HG03108 (cell line): ENCODE measurements at regions not wholly inside any gene's neighbourhood (a gene's known extent, or its start where the extent isn't known, plus 50 kb on each side); places are given as distances from the start of the nearest gene placed in this dataset.
"Not testable (repeated sequence)": the region's sequence is repeated elsewhere in the genome, so short reads cannot be mapped to it uniquely, and the experiment has no call there.

Experiments
- ATAC-seq: cut with Tn5 transposase; IDR thresholded peaks from one replicate; pipeline ENCODE4 v1.9.1; 2021; ENCODE audit warnings: moderate library complexity; ENCODE audit not compliant: unreplicated experiment

DNA sequence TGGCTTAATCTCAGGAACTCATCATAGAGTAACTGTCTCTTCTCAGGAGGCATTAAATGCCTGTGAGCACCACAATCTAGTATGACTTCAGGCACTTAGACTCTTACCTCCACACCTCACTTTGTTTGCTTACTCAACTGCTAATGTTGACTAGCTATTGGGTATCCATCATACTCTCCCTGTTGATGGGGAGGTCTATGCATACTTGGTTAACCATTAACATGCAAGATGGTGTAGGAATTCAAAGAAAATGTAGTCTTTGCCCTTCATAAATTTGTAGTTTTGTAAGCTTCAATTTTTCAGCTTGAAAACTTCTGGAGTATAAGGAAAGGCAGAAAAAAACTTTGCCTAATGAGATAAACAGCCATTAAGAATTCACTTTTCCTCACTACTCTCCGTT, 501.0 kb upstream of the MARCKS start:
- ATAC-seq = no peak

DNA sequence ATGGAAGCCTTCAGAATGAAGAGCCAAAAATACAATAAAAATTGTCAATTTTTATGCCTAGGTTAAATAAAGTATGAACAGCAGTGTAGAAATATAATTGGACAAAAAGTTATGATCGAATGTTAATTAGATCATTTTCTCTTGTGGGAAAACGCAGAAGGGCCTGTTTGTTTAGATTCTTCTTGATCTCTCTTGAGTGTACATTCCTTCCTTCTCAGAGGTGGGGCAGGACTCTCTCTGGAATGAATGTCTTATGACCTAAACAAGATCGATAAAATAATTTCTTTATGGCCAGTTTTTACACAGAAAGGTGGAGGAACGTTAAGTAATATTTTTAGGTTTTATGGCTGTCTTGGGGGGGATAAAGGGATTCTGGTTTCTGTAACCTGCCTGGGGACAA, 500.1 kb upstream of the MARCKS start:
- no peak for ATAC-seq

DNA sequence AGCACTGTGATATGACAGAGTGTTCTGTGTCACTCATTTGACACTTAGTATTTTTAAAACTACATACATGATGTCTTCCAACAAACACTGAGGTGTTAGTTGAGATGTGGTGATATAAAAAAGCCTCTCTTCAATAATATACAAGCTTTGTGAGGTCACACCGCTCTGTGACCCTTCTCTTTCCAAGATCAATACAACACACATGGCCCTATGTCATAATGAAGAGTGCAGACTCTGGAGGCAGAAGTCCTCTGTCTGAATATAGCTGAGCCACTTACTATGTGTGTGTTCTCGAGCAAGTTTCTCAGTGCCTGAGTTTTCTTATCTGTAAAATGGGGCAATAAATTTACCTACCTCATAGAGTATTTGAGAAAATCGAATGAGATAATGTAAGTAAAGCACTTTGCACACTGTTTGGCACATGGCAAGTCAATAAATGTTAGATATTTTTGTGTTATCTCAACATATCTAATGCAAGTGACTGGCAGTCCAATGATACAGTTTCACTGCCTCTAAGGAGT, 499.0 kb upstream of the MARCKS start:
- no peak for ATAC-seq

DNA sequence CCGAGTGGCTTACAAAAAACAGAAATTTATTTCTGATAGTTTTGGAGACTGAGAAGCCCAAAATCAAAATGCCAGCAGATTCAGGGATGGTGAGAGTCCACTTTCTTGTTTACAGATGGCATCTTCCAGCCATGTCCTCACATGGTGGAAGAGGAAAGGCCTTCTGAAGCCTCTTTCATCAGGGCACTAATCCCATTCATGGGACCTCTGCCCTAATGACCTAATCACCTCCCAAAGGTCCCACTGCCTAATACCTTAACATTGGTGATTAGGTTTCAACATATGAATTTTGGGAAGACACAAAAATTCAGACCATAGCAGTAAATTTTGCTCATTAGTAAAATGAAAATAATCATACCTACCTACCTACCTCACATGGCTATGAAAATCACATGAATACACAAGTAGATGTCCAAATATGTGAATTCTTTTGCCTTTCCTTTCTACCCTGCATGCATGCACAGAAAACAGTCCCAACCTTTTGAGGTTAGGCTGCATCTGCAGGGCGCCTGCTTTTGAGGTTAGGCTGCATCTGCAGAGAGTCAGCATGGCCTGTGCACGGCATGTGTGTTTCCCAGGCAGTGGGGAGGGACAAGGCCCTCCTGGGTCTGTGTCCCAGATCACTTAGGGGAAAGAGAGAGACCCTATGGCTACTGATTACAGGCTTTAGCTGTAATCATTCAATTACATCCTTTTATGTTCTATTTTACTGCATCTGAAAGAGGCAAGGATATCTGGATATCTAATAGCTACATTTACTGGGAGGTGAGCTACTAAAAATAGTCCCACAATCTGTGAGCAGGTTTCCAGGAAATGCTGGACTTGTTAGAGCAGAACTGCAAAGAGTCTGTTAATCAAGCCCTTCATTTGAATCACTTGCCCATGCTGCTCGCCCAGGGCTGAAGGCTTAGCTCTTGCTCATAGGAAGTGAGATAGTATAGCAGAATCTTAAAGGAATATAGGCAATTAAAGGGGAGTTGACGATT, 497.7 kb upstream of the MARCKS start:
- ATAC-seq = no peak

DNA sequence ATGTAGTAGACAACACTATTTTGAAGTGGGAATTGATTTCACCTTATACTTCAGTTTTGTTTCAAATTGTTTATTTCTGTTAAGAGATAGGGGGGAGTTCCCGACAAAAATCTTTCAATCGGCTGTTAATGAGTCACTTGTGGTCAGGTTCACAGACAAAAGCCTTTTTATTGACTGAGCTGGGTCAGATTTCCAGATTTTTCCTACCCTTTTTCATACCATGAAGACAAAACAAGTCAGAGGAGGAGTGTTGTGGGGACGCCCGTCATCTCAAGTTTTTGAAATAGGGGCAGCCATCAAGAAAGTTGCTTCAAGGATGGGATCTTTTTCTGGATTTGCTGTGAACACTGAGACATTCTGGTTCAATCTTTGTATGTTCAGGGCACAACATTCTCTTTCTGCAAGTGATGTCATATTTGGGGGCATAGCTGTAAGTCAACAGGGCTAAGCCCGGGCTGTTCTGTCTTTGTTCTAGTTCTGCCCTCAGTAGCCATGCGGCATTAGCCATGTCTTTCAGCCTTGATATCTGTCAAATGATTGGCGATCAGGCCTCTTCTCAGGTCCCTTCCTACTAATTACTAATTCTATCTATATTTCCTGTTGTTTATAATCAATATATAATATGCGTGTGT, 496.0 kb upstream of the MARCKS start:
- no peak for ATAC-seq

DNA sequence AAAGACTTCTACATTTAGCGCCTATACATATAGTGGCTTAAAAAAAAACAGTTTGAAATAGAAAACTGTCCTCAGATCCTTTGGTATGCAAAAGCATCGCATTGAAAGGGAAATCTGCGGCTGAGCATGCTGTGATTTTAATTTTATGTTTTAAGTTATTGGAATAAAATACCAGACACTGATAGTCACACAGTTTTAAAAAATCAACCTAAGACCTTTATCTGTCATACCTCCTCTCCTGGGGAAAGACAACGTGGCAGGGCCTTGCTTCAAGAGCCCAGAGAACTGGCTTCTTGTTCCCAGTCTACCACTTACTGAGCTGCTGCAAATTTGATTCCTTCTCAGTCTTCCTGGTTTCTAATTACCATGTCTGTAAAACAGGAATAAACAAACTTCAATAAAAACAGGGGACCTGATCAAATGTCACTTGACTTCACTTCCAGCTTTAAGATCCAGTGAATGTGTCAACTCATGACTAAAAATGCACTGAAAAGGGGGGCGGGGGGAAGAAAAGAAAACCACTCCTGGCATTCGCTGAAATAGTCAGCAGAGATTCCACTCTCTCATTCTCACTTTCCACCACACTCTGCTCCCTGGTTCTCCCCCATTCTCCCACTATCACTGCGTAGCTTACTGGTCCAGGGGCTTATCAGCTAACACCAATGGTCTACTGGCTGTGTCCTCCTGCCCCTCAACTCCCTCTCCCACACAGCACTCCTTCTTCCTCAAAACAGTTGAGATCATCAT, 494.7 kb upstream of the MARCKS start:
- no peak for ATAC-seq

DNA sequence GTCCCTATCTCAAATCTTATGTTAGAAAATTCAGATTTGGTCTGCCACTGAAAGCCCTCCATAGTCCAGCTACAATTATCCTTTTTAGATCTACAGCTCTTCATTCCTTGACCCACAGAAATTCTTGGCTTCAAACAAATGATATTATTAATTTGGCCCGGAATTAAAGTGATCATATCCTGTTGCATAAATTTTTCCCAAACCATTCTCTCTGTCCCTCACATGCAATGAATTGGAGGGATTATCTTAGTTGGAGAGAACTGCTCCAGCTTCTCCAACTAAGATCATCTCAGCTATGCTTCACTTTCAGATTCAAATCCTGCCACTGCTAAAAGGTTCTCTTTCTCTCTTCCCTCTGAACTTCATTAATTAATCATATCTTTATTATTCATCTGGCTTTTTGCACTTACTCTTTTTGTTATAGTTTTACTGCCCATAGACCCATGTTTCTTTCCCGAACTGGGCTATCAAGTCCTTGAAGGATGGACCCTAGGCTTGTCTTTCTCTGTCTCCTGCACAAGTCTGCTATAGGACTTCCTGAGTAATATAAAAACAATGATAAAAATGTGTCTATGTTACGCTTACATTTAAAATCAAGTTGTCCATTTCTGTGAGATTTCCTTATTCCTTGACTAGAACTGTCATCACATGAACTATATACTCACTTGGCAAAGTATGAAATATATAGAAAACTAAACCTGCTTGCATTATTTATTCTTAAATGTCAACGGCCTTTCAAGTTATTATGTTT, 493.9 kb upstream of the MARCKS start:
- no peak for ATAC-seq

DNA sequence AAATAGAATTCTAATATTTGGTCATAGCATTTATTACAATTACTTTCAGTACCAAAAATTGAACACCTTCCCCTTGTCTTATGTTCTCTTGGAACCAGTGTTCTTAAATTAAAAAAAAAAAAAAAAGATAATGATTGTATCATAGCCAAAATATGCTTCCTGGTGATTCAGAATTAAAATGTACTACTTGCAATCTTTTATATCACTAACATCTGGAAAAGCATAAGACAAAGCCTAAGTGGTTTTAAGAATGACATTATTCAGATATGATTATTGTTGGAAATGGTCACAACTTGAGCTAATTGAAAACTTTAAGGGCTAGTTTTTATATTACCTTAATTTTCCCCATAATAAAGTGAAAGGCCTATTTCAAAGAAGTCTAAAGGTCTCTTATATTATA, 493.3 kb upstream of the MARCKS start:
- no peak for ATAC-seq

DNA sequence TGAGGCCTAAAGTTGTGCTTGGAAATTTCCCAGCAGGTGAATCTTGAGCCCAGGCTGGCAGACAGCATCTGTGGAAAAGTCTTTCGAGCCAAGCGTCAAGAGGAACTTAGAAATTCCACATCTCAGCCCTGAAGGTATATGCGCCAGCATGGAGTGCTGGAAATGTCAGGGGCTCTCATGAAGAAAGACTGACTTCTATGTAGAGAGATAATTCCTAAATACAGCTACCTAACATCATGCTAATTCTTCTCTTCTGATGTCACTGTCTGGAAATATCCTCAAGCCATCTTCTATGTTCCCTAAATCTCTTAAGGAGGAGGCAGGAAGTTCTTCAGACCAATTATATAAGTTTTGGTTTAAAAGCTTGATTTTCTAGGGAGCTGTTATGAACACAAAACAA, 492.4 kb upstream of the MARCKS start:
- ATAC-seq = no peak

DNA sequence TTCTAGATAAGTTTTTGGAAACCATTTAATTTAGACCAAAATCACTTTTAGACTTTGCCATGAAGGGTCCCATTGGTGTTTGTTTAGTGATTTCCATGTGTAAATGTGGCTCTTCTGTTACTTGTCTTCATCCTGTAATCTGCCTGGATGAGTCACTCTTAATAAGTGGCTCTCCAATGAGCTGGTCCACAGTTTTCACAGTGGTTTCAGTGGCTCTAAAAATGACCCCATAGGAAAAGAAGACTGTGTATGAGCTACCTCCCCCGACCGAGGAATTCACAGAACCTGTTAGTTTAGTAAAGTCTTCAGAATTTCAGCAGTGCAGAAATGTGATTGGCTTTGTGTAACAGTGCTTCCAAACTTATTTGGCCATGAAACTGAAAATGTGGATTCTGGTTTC, 492.0 kb upstream of the MARCKS start:
- ATAC-seq = no peak

DNA sequence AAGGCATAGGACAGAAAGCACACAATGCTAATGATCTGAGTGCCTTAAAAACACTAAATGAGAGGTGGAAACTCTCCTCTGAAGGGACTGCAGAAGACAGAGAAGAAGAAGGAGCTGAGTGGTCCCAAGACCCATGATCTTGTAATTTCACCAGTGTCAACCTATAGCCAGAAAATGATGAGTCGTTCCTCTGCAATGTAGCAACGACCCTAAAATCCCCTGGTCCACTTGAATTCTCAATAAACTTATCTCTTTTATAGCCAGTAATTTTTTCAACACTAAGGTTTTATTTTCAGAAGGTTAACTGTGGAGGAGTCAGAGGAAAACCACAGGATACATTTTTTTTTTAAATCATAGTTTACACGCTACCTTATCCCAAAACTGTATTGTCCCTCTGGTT, 490.6 kb upstream of the MARCKS start:
- ATAC-seq = no peak

DNA sequence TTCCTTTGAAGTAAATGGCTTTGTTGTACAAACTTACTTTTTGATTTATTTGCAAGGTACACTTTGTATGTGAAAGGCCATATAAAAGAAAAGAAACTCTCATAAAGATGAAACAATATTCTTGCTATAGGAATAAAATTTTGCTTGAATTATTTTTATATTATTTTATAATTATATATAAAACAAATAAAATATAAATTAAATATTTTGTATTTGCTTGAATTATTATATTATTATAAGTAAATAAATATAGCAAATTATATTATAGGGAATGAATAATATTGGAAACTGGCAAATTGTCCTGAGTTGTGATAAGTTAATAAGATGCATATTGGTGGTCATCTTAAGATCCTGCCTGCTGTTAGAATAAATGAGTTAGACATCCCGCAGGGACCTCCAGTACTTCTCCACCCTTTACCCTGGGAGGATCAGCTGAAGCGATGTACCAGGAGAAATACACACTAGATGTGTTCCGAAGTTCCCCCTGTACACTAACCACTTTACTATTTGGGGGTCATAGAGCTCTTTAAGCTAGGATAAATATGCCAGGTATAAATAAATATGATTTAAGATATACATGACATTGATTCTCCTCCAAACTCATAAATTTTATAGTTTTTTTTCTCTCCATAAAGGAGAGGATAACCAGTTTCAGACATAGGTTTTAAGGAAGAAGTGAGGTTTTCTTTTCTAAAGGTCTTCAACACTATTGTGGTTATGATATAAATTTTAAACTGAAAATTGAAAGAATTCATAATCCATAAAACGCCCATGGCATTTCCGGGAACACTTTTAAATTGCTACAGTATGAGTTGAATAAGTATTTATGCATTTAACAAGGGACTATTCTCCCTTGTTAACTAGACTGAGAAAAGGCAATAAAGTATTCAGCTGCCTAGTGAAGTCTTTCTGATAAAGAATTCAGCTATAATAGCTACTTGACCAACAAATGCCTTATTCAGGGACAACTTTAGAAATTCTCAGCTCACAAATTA, 486.3 kb upstream of the MARCKS start:
- no peak for ATAC-seq

DNA sequence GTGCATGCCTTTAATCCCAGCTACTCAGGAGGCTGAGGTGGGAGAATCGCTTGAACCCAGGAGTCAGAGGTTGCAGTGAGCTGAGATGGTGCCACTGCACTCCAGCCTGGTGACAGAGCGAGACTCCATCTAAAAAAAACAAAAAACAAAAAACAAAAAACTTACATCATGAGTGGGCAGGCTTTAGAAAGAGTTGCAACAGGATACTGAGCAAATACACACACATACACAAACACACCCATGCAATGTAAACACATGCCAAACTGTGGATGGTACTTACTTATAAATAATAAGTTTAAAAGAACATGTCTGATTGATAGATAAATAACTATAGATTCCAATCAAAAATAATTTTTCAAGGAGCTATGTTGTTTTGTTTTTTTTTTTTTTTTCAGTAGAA, 481.7 kb upstream of the MARCKS start:
- ATAC-seq = not testable (repeated sequence)

DNA sequence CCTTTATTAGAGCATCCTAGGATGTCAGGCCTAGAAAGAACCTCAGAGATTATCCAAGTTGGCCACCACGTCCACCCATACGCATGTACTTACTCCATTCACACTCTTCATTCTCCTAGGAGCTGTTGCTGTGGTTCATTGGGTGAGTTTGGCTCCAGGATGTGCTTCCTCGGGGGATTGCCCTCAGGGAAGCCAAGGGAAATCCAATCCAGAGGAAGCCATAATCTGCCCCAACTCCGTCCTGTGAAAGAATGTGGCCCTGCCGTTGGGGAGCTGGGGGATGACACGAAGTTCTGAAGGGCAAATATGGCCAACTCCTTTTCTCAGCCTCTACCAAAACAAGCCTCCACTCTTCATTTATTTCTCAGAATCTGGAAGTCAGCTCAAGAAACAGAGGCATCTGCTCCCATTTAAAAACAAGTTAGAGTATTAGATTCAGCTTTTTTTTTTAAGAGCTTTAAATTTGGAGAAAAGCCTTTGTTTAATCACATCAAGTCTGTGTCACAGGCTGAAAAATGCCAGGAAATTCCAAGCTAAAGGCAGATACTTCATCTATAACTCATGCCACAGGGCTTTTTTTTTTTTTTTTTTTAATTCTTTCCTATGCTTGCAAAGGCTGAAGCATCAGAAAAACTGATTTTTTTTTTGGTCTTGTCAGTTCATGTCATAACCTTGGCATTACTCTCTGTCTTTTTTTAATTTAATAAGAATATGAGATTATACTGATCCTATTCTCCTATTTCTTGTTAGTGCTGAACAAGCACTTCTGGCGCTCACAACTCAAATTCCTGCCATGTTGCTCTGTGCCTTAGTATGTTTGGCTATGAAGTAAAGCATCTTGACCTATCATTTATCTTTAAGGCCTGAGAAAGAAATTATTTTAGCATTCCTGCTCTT, 480.9 kb upstream of the MARCKS start:
- no peak for ATAC-seq

DNA sequence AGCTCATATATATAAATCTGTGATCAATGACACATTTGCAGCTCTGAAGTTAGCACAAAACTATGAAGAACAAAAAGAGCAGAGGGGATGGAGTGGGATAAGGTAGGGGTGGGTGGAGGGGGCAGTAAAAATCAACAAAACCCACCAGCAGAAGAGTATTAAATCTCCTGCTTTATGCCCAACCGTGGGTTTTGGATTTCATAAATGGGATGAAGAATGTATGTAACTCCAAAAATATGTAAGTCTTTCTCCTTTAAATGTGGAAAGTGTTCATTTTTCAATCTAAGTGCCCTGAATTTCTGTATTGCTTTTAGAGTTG, 480.3 kb upstream of the MARCKS start:
- no peak for ATAC-seq

DNA sequence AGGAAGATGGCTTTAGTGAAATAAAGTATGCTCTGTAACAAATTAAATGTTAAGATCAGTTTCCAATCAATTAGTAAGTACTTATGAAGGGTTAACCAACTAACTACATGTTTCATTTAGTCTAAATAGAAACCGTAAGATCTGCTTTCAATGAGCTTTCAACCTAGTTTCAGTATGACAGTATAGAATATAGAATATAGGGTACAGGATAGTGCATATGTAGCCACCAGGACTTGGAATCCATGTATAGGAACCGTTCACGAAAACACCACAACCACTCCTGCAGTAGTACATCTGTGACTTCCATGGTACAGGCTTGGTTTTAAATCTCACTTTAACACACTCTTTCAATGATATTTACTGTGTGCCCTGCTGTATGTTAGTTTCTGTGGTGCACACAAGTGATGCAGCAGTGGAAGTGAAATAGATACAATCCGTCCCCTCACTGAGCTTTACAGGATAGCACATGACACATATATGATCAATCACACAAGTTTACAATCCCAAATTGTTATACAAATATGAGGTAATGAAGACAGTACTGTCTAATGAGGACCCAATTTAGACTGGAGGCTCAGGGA, 479.7 kb upstream of the MARCKS start:
- ATAC-seq = peak; percentile 51

DNA sequence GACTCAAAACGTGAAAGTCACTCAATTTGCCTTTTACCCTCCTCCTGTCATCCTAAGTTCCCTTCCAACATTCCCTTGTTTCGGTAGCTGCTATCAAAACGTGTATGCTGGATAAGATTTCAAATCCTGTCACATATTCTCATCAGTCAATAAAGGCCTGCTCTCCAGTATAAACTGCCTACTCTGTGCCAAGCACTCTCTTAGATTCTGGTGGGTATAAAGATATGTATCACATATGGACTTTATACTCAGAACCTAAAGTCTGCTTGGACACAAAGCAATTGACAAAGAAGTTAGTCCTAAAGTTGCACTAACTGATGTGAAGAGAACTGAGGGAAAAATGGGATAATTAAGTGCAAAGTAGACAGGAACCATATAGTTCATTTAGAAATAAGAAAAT, 476.6 kb upstream of the MARCKS start:
- no peak for ATAC-seq

DNA sequence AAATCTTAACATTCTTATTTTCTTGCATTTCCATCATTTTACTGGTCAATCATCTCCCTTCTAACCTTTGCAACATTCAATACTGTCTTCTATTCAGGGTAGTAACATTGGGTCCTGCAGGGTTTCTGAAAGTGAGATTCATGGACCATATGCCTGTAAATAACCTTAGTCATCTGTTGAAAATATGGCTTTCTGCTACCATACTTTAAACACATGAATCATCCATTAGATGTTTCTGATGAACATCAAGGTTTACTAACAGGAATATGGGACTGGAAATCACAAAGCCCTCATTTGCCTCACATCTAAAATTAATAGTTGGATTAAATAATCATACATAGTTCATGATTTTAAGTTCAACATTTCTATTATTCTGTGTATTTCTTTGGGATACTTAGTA, 475.9 kb upstream of the MARCKS start:
- no peak for ATAC-seq
